HCT116 (cell line): ENCODE measurements at regions not wholly inside any gene's neighbourhood (a gene's known extent, or its start where the extent isn't known, plus 50 kb on each side); places are given as distances from the start of the nearest gene placed in this dataset.

ENCODE experiments used
- ATAC-seq: fragments of 200-7000 bp; cut with Tn5 transposase; 2 replicates; pipeline ENCODE4 v1.9.1; 2020; ENCODE audit warnings: mild to moderate bottlenecking, moderate library complexity
- BruUV-seq: library from RNA; stranded (reverse); fragments of 400-500 nt; replicated peaks from 2 replicates; lab custom pipeline; 2021; lab: Mats Ljungman, UMichigan
- CTCF ChIA-PET: fragments of 300-600 bp; sonication (Branson Sonifier 250); formaldehyde crosslinking; loops from one replicate; lab custom pipeline; 2021; ENCODE audit warnings: antibody characterized with exemption; lab: Charles Lee
- POLR2A ChIA-PET: fragments of 300-600, 350-600 bp; sonication (Branson Sonifier 250); formaldehyde crosslinking; loops from one replicate; lab custom pipeline; 2021; ENCODE audit warnings: antibody characterized with exemption; lab: Charles Lee
- RAD21 ChIA-PET, 2 experiments: fragments of 300-600 bp; sonication (Branson Sonifier 250); formaldehyde crosslinking; loops; one replicate each; lab custom pipeline; 2023; ENCODE audit warnings: low total read pairs in 2 of 2; ENCODE audit not compliant: uncharacterized antibody in 2 of 2, unreplicated experiment in 2 of 2, low non-redundant PET in 1 of 2; lab: Charles Lee
- DNase-seq: peaks from one replicate; pipeline ENCODE4 v3.0.0-alpha.2; 2010; ENCODE audit warnings: low read depth, low spot score
- H2AFZ ChIP-seq: fragments of 200-600 bp; shearing (Covaris generic), sonication (generic); 2 replicates; pipeline ENCODE4 v1.6.1; 2017; ENCODE audit warnings: low read depth, mixed run types, mixed read lengths, antibody characterized with exemption, low read length; ENCODE audit not compliant: poor library complexity, severe bottlenecking
- H3K27ac ChIP-seq: 2 replicates; pipeline ENCODE4 v1.5.1; 2012; ENCODE audit warnings: low read depth, low read length
- H3K27me3 ChIP-seq: fragments of 200-600 bp; sonication (generic); 2 replicates; pipeline ENCODE4 v1.6.1; 2016; ENCODE audit warnings: mixed run types, low read length, mixed read lengths; ENCODE audit not compliant: insufficient read depth
- H3K36me3 ChIP-seq, 2 experiments: fragments of 200-500 bp in 1 of 2; fragments of 200-600 bp in 1 of 2; sonication (Bioruptor generic) in 1 of 2; sonication (generic) in 1 of 2; 2 replicates each; pipeline versions ENCODE4 v1.5.1 to v1.6.1; 2014 to 2016; ENCODE audit warnings: low read length in 2 of 2, inconsistent platforms in 1 of 2, mixed read lengths in 1 of 2, mixed run types in 1 of 2; ENCODE audit not compliant: insufficient read depth in 2 of 2, control insufficient read depth in 1 of 2
- H3K4me1 ChIP-seq, 2 experiments: fragments of 200-600 bp in 1 of 2; sonication (generic) in 1 of 2; 2 replicates each; pipeline versions ENCODE4 v1.5.1 to v1.6.1; 2012 to 2017; ENCODE audit warnings: low read length in 2 of 2, inconsistent platforms in 1 of 2, mild to moderate bottlenecking in 1 of 2, mixed read lengths in 1 of 2, mixed run types in 1 of 2, moderate library complexity in 1 of 2; ENCODE audit not compliant: insufficient read depth in 2 of 2, control insufficient read depth in 1 of 2
- H3K4me2 ChIP-seq: fragments of 200-600 bp; sonication (generic); 2 replicates; pipeline ENCODE4 v1.6.1; 2017; ENCODE audit warnings: mixed run types, low read length, mixed read lengths
- H3K4me3 ChIP-seq, 2 experiments: fragments of 200-600 bp in 1 of 2; sonication (generic) in 1 of 2; replicated peaks in 1 of 2; 2 replicates each; pipeline ENCODE4 v1.5.1; 2011 to 2016; ENCODE audit warnings: low read length in 2 of 2, control low read depth in 1 of 2, low read depth in 1 of 2, mild to moderate bottlenecking in 1 of 2, mixed read lengths in 1 of 2, mixed run types in 1 of 2
- H3K79me2 ChIP-seq: fragments of 200-600 bp; sonication (generic); 2 replicates; pipeline ENCODE4 v1.6.1; 2017; ENCODE audit warnings: mild to moderate bottlenecking, mixed run types, low read length, moderate library complexity, mixed read lengths; ENCODE audit not compliant: insufficient read depth
- H3K9ac ChIP-seq: fragments of 200-600 bp; sonication (generic); 2 replicates; pipeline ENCODE4 v1.6.1; 2016; ENCODE audit warnings: low read length, mixed read lengths
- H3K9me2 ChIP-seq: fragments of 200-600 bp; sonication (generic), shearing (Covaris generic); 2 replicates; pipeline ENCODE4 v1.6.1; 2017; ENCODE audit warnings: mixed run types, mild to moderate bottlenecking, moderate library complexity; ENCODE audit not compliant: insufficient read depth
- H3K9me3 ChIP-seq, 2 experiments: fragments of 200-500 bp in 1 of 2; fragments of 200-600 bp in 1 of 2; sonication (Bioruptor generic) in 1 of 2; sonication (generic) in 1 of 2; 2 replicates each; pipeline ENCODE4 v1.6.1; 2014 to 2017; ENCODE audit warnings: low read length in 2 of 2, mixed read lengths in 2 of 2, inconsistent platforms in 1 of 2, low read depth in 1 of 2, mild to moderate bottlenecking in 1 of 2, mixed run types in 1 of 2, moderate library complexity in 1 of 2; ENCODE audit not compliant: control insufficient read depth in 1 of 2, insufficient read depth in 1 of 2
- H4K20me1 ChIP-seq: fragments of 200-600 bp; sonication (generic), shearing (Covaris generic); 2 replicates; pipeline ENCODE4 v1.6.1; 2017; ENCODE audit warnings: mixed run types, mild to moderate bottlenecking, moderate library complexity; ENCODE audit not compliant: insufficient read depth
- CBX3 ChIP-seq: IDR thresholded peaks from 2 replicates; pipeline ENCODE4 v1.6.1; 2012; ENCODE audit warnings: low read depth
- CTCF ChIP-seq, 3 experiments: fragments of 200-600 bp in 1 of 3; sonication (generic) in 1 of 3; IDR thresholded peaks in 2 of 3; conservative IDR thresholded peaks in 1 of 3; 2 replicates each; pipeline ENCODE4 v1.5.1; 2012 to 2017; ENCODE audit warnings: low read depth in 2 of 3, low read length in 2 of 3, antibody characterized with exemption in 1 of 3, borderline replicate concordance in 1 of 3, control low read depth in 1 of 3, mild to moderate bottlenecking in 1 of 3, mixed read lengths in 1 of 3, mixed run types in 1 of 3, moderate library complexity in 1 of 3; ENCODE audit not compliant: insufficient read depth in 1 of 3
- EGR1 ChIP-seq: IDR thresholded peaks from 2 replicates; pipeline ENCODE4 v1.6.1; 2012; ENCODE audit warnings: low read depth
- ELF1 ChIP-seq: IDR thresholded peaks from 2 replicates; pipeline ENCODE4 v1.6.1; 2012; ENCODE audit warnings: low read depth, borderline replicate concordance
- EZH2 ChIP-seq: fragments of 200-600 bp; sonication (generic); IDR thresholded peaks from 2 replicates; pipeline ENCODE4 v1.6.1; 2017; ENCODE audit warnings: antibody characterized with exemption, mixed run types
- EZH2phosphoT487 ChIP-seq: fragments of 200-600 bp; IDR thresholded peaks from 2 replicates; pipeline ENCODE4 v1.6.1; 2018; ENCODE audit warnings: antibody characterized with exemption, borderline replicate concordance
- JUND ChIP-seq: IDR thresholded peaks from 2 replicates; pipeline ENCODE4 v1.6.1; 2012
- MAX ChIP-seq: IDR thresholded peaks from 2 replicates; pipeline ENCODE4 v1.6.1; 2012
- POLR2AphosphoS5 ChIP-seq: IDR thresholded peaks from 2 replicates; pipeline ENCODE4 v1.6.1; 2011; ENCODE audit warnings: mild to moderate bottlenecking, low read depth, low read length, moderate library complexity
- RAD21 ChIP-seq: IDR thresholded peaks from 2 replicates; pipeline ENCODE4 v1.6.1; 2012; ENCODE audit warnings: low read depth, mild to moderate bottlenecking
- SIN3A ChIP-seq: IDR thresholded peaks from 2 replicates; pipeline ENCODE4 v1.6.1; 2012; ENCODE audit warnings: low read depth
- SRF ChIP-seq: IDR thresholded peaks from 2 replicates; pipeline ENCODE4 v1.6.1; 2012; ENCODE audit warnings: low read depth
- TCF7L2 ChIP-seq: IDR thresholded peaks from 2 replicates; pipeline ENCODE4 v1.7.0; 2011; ENCODE audit warnings: borderline replicate concordance, inconsistent platforms; ENCODE audit not compliant: insufficient read depth, insufficient read length; ENCODE audit errors: extremely low read depth
- ZBTB33 ChIP-seq: IDR thresholded peaks from 2 replicates; pipeline ENCODE4 v1.6.1; 2011; ENCODE audit warnings: mild to moderate bottlenecking, low read length, moderate library complexity; ENCODE audit not compliant: insufficient replicate concordance; ENCODE audit errors: extremely low read depth
- ZFX ChIP-seq: fragments of 450-650 bp; IDR thresholded peaks from 2 replicates; pipeline ENCODE4 v1.6.1; 2017
- intact Hi-C: fragments of 100-400 bp; cut with micrococcal nuclease; formaldehyde crosslinking; loops from 2 replicates; pipeline ENCODE4 v1.10.0; 2022

GRCh38 chr5:14929293-14930065, 57.9 kb upstream of the ANKH start:
- Histone ChIP-seq H2AFZ (no peak overlapping the region), H3K27me3 (no peaks in the 10 kb centered on the region), H3K4me1 (peaks cover 0 to 6% of the 10 kb centered on the region in 2 experiments; a peak in 2 of 4 replicates), H3K27ac (no peak overlapping the region), H3K9ac (no peak overlapping the region), H3K4me3 (no peak overlapping the region), H3K79me2 (no peaks in the 10 kb centered on the region), H4K20me1 (no peaks in the 10 kb centered on the region), H3K36me3 (no peaks in the 10 kb centered on the region), H3K9me2 (no peaks in the 10 kb centered on the region), H3K9me3 (no peaks in the 10 kb centered on the region), H3K4me2 (no peak overlapping the region)
- ChIA-PET RAD21 (no interaction called here), POLR2A (no interaction called here), CTCF (no interaction called here)
- ATAC-seq (no peak), DNase-seq (no peak)
- intact Hi-C loops: no loop called here
- no TSS peak for BruUV-seq
- TF ChIP-seq ELF1: no peak

GRCh38 chr5:14928661-14929060, 57.1 kb upstream of the ANKH start:
- H3K27me3 ChIP-seq: no peaks in the 10 kb centered on the region
- no peaks in the 10 kb centered on the region for H4K20me1 ChIP-seq
- CTCF ChIA-PET: no interaction called here
- intact Hi-C loops: no loop called here
- H3K4me2 ChIP-seq: no peak overlapping the region
- H3K4me3 ChIP-seq: no peak overlapping the region
- RAD21 ChIA-PET: no interaction called here
- H3K9me2 ChIP-seq: no peaks in the 10 kb centered on the region
- ATAC-seq: no peak
- H3K36me3 ChIP-seq: no peaks in the 10 kb centered on the region
- H3K27ac ChIP-seq: no peak overlapping the region
- H3K4me1 ChIP-seq: peaks cover 0 to 6% of the 10 kb centered on the region in 2 experiments; a peak in 2 of 4 replicates
- no TSS peak for BruUV-seq
- H3K9me3 ChIP-seq: no peaks in the 10 kb centered on the region
- H2AFZ ChIP-seq: no peak overlapping the region
- DNase-seq: no peak
- no peaks in the 10 kb centered on the region for H3K79me2 ChIP-seq
- H3K9ac ChIP-seq: no peak overlapping the region
- POLR2A ChIA-PET: no interaction called here
- TF ChIP-seq SRF (no peak), SIN3A (no peak), MAX (no peak), JUND (no peak), ELF1 (no peak), POLR2AphosphoS5 (no peak), EZH2 (no peak), ZFX (no peak), EGR1 (no peak), CTCF (IDR thresholded peaks at IDR 0.05 in 2 of 3, conservative IDR thresholded peaks at IDR 0.05 in 1 of 3; ENCODE audit: borderline replicate concordance in 1 of 3, insufficient read depth in 1 of 3, low read depth in 2 of 3, low read length in 2 of 3) (no peak), ZBTB33 (no peak), EZH2phosphoT487 (no peak), RAD21 (no peak), CBX3 (no peak), TCF7L2 (no peak)
